Heart right ventricle (tissue), 16 donors: ENCODE measurements at regions not wholly inside any gene's neighbourhood (a gene's known extent, or its start where the extent isn't known, plus 50 kb on each side); places are given as distances from the start of the nearest gene placed in this dataset.

Experiments
- ATAC-seq, 8 donors: fragments of 200-7000 bp; cut with Tn5 transposase; one replicate each; pipeline ENCODE4 v1.9.1; 2020; ENCODE audit warnings: mild to moderate bottlenecking in 8 of 8, moderate library complexity in 8 of 8, moderate number of reproducible peaks in 1 of 8
- DNase-seq, 2 donors: peaks; one replicate each; pipeline ENCODE4 v3.0.0-alpha.2; 2020
- H3K27ac ChIP-seq, 10 donors: fragments of 200-600 bp; sonication (generic) in 2 of 10; one replicate each; pipeline versions ENCODE4 v1.5.0 to v1.8.0; 2020 to 2022; ENCODE audit warnings: mild to moderate bottlenecking in 3 of 10
- H3K27me3 ChIP-seq, 7 donors: fragments of 200-600 bp; one replicate each; pipeline ENCODE4 v1.8.0; 2021 to 2022; ENCODE audit warnings: mild to moderate bottlenecking in 2 of 7
- H3K36me3 ChIP-seq, 9 donors: fragments of 200-600 bp; sonication (generic) in 1 of 9; one replicate each; pipeline versions ENCODE4 v1.5.0 to v1.8.0; 2020 to 2022; ENCODE audit warnings: mild to moderate bottlenecking in 2 of 9
- H3K4me1 ChIP-seq, 9 donors: fragments of 200-600 bp; sonication (generic) in 1 of 9; one replicate each; pipeline versions ENCODE4 v1.5.0 to v1.8.0; 2020 to 2022; ENCODE audit warnings: mild to moderate bottlenecking in 4 of 9
- H3K4me3 ChIP-seq, 10 donors: fragments of 200-600 bp; sonication (generic) in 2 of 10; one replicate each; pipeline versions ENCODE4 v1.5.0 to v1.8.0; 2020 to 2022; ENCODE audit warnings: mild to moderate bottlenecking in 7 of 10, moderate library complexity in 2 of 10
- H3K9me3 ChIP-seq, 11 donors: fragments of 200-600 bp in 10 of 11; sonication (generic) in 2 of 11; one replicate each; pipeline versions ENCODE4 v1.5.0 to v1.8.0; 2013 to 2022; ENCODE audit warnings: mild to moderate bottlenecking in 2 of 11, control low read depth in 1 of 11, moderate library complexity in 1 of 11
- CTCF ChIP-seq, 9 donors: fragments of 200-600 bp; sonication (generic) in 2 of 9; IDR thresholded peaks; one replicate each; pipeline versions ENCODE4 v1.5.0 to v1.8.0; 2021 to 2022; ENCODE audit warnings: antibody characterized with exemption in 9 of 9, mild to moderate bottlenecking in 5 of 9, moderate library complexity in 1 of 9
- WGBS, 2 donors: extraction: QIAGEN DNeasy Blood & Tissue Kit; methylation state at CpG; one replicate each; pipeline ENCODE4 v1.1.7; 2013; ENCODE audit warnings: inconsistent platforms in 1 of 2; 5-methylcytosine and 5-hydroxymethylcytosine counted together
- intact Hi-C, 10 donors: fragments of 100-400 bp; cut with DNase I; formaldehyde crosslinking; loops; one replicate each; pipeline versions ENCODE4 v1.11.1 to v1.14.2; 2022
- donor health status: Arrhythmogenic right ventricular cardiomyopathy.
- donor health status: ischemic (EF 13 %, LVEDD 7.1; RV severe dilation, severe dysfunction).
- donor health status: healthy with polysubstance abuse.
- donor health status: DM: no; HTN: yes; CAD: no.
- donor health status: DM: no; HTN: no; CAD: no.
- donor health status: ischemic (EF 25% LVEDD 6.9; RV normal size, moderate dysfunction).
- donor health status: ischemic (EF 25% LVEDD 5.7; RV mildly dilated, moderate dysfunction).
- donor health status: healthy.
- donor health status: DM: yes; HTN: yes; CAD: no.
- donor health status: Ischemic cardiomyopathy.
- donor health status: ischemic (EF 35%, LVEDD 5.7; RV mildly dilated, moderate dysfunction).
- donor health status: nonischemic (EF 11% LVEDD 7.7; RV severe dilation, severe dysfunction).
- donor health status: DM: yes; HTN: yes; CAD: no.
- donor health status: PGD.
- donor health status: ischemic (EF 29% LVEDD 5.4; RV normal size, mild dysfunction).
- donor health status: nonischemic (EF 23%, LVEDD 6.1; RV moderate dilation, normal function).

- H3K9me3 ChIP-seq: no peaks in the 10 kb centered on the region
- no peaks in the 10 kb centered on the region for H3K27me3 ChIP-seq
- intact Hi-C loops: loop anchor here in 1 of 10 donors (10.0 kb wide), 1 partner anchor 120 kb away; no protein-coding TSS in a partner anchor
- ATAC-seq (peak in 1 of 8 donors; percentile 55), DNase-seq (no peak)
- H3K27ac ChIP-seq: no peak overlapping the region
- no peaks in the 10 kb centered on the region for H3K36me3 ChIP-seq
- no peak overlapping the region for H3K4me3 ChIP-seq
- WGBS, 2 donors: 60 to 67% methylated on average over 3 of the region's 3 CpGs
- TF ChIP-seq CTCF (IDR thresholded peaks at IDR 0.05): peak in 7 of 9 donors; percentile 40 to 55 (median 53)
- H3K4me1 ChIP-seq: peaks cover 0 to 12% (median 0%) of the 10 kb centered on the region in 9 donors
Measured at GRCh38 chr15:37764733-37765191, 169.7 kb upstream of the TMCO5A start.

GRCh38 chr15:37765786-37766185, 168.7 kb upstream of the TMCO5A start:
- peaks cover 0 to 12% (median 0%) of the 10 kb centered on the region in 9 donors for H3K4me1 ChIP-seq
- H3K9me3 ChIP-seq: no peaks in the 10 kb centered on the region
- no peak for DNase-seq
- intact Hi-C loops: loop anchor here in 1 of 10 donors (10.0 kb wide), 1 partner anchor 119 kb away; no protein-coding TSS in a partner anchor
- no peak for ATAC-seq
- H3K36me3 ChIP-seq: no peaks in the 10 kb centered on the region
- TF ChIP-seq CTCF (IDR thresholded peaks at IDR 0.05): no peak
- no peak overlapping the region for H3K27ac ChIP-seq
- H3K4me3 ChIP-seq: no peak overlapping the region
- WGBS, 2 donors: 44 to 64% methylated on average over 8 of the region's 8 CpGs
- H3K27me3 ChIP-seq: no peaks in the 10 kb centered on the region

- Histone ChIP-seq H3K36me3 (no peaks in the 10 kb centered on the region), H3K4me1 (peaks cover 0 to 12% (median 0%) of the 10 kb centered on the region in 9 donors), H3K9me3 (no peaks in the 10 kb centered on the region), H3K27me3 (no peaks in the 10 kb centered on the region), H3K4me3 (no peak overlapping the region), H3K27ac (no peak overlapping the region)
- no peak for DNase-seq
- no peak for ATAC-seq
- 91 to 92% methylated on average over 10 of the region's 10 CpGs for WGBS, 2 donors
- intact Hi-C loops: loop anchor here in 1 of 10 donors (10.0 kb wide), 1 partner anchor 117 kb away; no protein-coding TSS in a partner anchor
- no peak for TF ChIP-seq CTCF (IDR thresholded peaks at IDR 0.05)
Measured at GRCh38 chr15:37767841-37768455, 166.5 kb upstream of the TMCO5A start.

GRCh38 chr15:37771465-37771864, 163.0 kb upstream of the TMCO5A start:
- no peaks in the 10 kb centered on the region for H3K36me3 ChIP-seq
- ATAC-seq (no peak), DNase-seq (no peak)
- intact Hi-C loops: no loop called here
- H3K4me1 ChIP-seq: no peaks in the 10 kb centered on the region
- no peaks in the 10 kb centered on the region for H3K27me3 ChIP-seq
- no peak overlapping the region for H3K4me3 ChIP-seq
- peaks cover 0 to 2% (median 0%) of the 10 kb centered on the region in 11 donors for H3K9me3 ChIP-seq
- H3K27ac ChIP-seq: no peak overlapping the region
- WGBS, 2 donors: 18 to 23% methylated on average over 2 of the region's 2 CpGs
- no peak for TF ChIP-seq CTCF (IDR thresholded peaks at IDR 0.05)
